Lung (tissue), 9 donors: ENCODE measurements at regions not wholly inside any gene's neighbourhood (a gene's known extent, or its start where the extent isn't known, plus 50 kb on each side); places are given as distances from the start of the nearest gene placed in this dataset.
"Not testable (repeated sequence)": the region's sequence is repeated elsewhere in the genome, so short reads cannot be mapped to it uniquely, and the experiment has no call there.

Experiments used
- ATAC-seq: fragments of 200-7000 bp; cut with Tn5 transposase; one replicate; pipeline ENCODE4 v1.9.1; 2020; ENCODE audit warnings: moderate number of reproducible peaks; ENCODE audit not compliant: insufficient read depth, low FRiP score
- DNase-seq, 3 donors: peaks; one replicate each; pipeline ENCODE4 v3.0.0-alpha.2; 2013 to 2017
- H3K27ac ChIP-seq, 2 donors: one replicate each; pipeline ENCODE4 v1.5.1; 2013; ENCODE audit warnings: mild to moderate bottlenecking in 2 of 2, moderate library complexity in 2 of 2, control low read depth in 1 of 2, inconsistent platforms in 1 of 2, low read depth in 1 of 2, low read length in 1 of 2
- H3K27me3 ChIP-seq, 3 donors: one replicate each; pipeline ENCODE4 v1.5.1; 2013; ENCODE audit warnings: low read length in 2 of 3; ENCODE audit not compliant: control insufficient read depth in 3 of 3, insufficient read depth in 3 of 3
- H3K36me3 ChIP-seq, 4 donors: one replicate each; pipeline ENCODE4 v1.5.1; 2013; ENCODE audit warnings: low read length in 4 of 4, mild to moderate bottlenecking in 1 of 4, moderate library complexity in 1 of 4; ENCODE audit not compliant: control insufficient read depth in 4 of 4, insufficient read depth in 4 of 4
- H3K4me1 ChIP-seq, 5 donors: one replicate each; pipeline ENCODE4 v1.5.1; 2013; ENCODE audit warnings: low read length in 5 of 5, mild to moderate bottlenecking in 2 of 5, moderate library complexity in 1 of 5; ENCODE audit not compliant: control insufficient read depth in 5 of 5, insufficient read depth in 5 of 5
- H3K4me3 ChIP-seq: one replicate; pipeline ENCODE4 v1.5.1; 2013; ENCODE audit warnings: mild to moderate bottlenecking, control low read depth, moderate library complexity
- H3K9ac ChIP-seq, 2 donors: one replicate each; pipeline ENCODE4 v1.5.1; 2013; ENCODE audit warnings: low read length in 2 of 2, control low read depth in 1 of 2; ENCODE audit not compliant: insufficient read depth in 1 of 2
- H3K9me3 ChIP-seq, 4 donors: one replicate each; pipeline ENCODE4 v1.5.1; 2013; ENCODE audit warnings: low read length in 3 of 4, mild to moderate bottlenecking in 1 of 4, moderate library complexity in 1 of 4; ENCODE audit not compliant: control insufficient read depth in 4 of 4, insufficient read depth in 3 of 4
- WGBS, 2 donors: extraction: QIAGEN DNeasy Blood & Tissue Kit; methylation state at CpG; one replicate each; pipeline ENCODE4 v1.1.7; 2013; 5-methylcytosine and 5-hydroxymethylcytosine counted together
- donor health status: Bipolar disorder and iron deficiency.
- donor health status: healthy.
- donor health status: DM: yes; HTN: yes; CAD: no.

DNA sequence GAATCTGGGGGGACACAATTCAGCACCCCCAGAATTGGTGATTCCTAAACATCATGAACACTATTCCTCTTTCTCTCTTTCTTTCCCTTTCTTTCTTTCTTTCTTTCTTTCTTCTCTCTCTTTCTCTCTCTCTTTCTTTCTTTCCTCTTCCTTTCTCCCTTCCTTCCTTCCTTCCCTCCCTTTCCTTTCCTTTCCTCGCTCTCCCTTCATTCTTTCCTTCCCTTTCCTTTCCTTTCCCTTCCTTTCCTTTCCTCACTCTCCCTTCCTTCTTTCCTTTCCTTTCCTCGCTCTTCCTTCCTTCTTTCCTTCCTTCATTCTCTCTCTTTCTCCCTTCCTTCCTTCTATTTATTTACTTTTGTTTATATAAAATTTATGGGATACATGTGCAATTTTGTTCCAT is 2616.6 kb upstream of the DEFB115 start:
- H3K36me3 ChIP-seq, ATAC-seq, H3K27ac ChIP-seq, H3K9ac ChIP-seq, DNase-seq, H3K4me3 ChIP-seq, H3K27me3 ChIP-seq, H3K4me1 ChIP-seq: not testable (repeated sequence)
- WGBS, 2 donors = 46 to 62% methylated on average over 2 of the region's 2 CpGs
- peaks cover 0 to 16% (median 0%) of the 10 kb centered on the region in 4 donors for H3K9me3 ChIP-seq
